DOHH2 (cell line): ENCODE measurements at regions not wholly inside any gene's neighbourhood (a gene's known extent, or its start where the extent isn't known, plus 50 kb on each side); places are given as distances from the start of the nearest gene placed in this dataset.

Experiments
- H3F3A ChIP-seq: fragments of 200-600 bp; sonication (generic), shearing (Covaris generic); 2 replicates; pipeline ENCODE4 v1.6.0; 2016; ENCODE audit warnings: antibody characterized with exemption, mild to moderate bottlenecking; ENCODE audit not compliant: control insufficient read depth, insufficient read depth
- H3K27ac ChIP-seq: fragments of 200-600 bp; sonication (generic); 2 replicates; pipeline ENCODE4 v1.5.1; 2014; ENCODE audit warnings: low read depth, mild to moderate bottlenecking, low read length, moderate library complexity
- H3K27me3 ChIP-seq: fragments of 200-600 bp; sonication (generic); 2 replicates; pipeline ENCODE4 v1.6.1; 2014; ENCODE audit warnings: mild to moderate bottlenecking, low read length, mixed read lengths; ENCODE audit not compliant: control insufficient read depth
- H3K36me3 ChIP-seq: fragments of 200-600 bp; sonication (generic); 2 replicates; pipeline ENCODE4 v1.6.1; 2014; ENCODE audit warnings: mild to moderate bottlenecking, low read length, moderate library complexity, mixed read lengths; ENCODE audit not compliant: control insufficient read depth
- H3K4me1 ChIP-seq: fragments of 200-600 bp; sonication (generic); 2 replicates; pipeline ENCODE4 v1.6.1; 2014; ENCODE audit warnings: mild to moderate bottlenecking, low read length, mixed read lengths; ENCODE audit not compliant: control insufficient read depth
- H3K4me2 ChIP-seq: fragments of 200-600 bp; sonication (generic); 2 replicates; pipeline ENCODE4 v1.6.0; 2014; ENCODE audit warnings: mild to moderate bottlenecking, low read length, moderate library complexity
- H3K4me3 ChIP-seq: fragments of 200-600 bp; sonication (generic); 2 replicates; pipeline ENCODE4 v1.5.1; 2014; ENCODE audit warnings: mild to moderate bottlenecking, low read length, mixed read lengths
- H3K79me2 ChIP-seq: fragments of 200-600 bp; sonication (generic); 2 replicates; pipeline ENCODE4 v1.6.1; 2014; ENCODE audit warnings: mild to moderate bottlenecking, low read length, mixed read lengths; ENCODE audit not compliant: control insufficient read depth
- H3K9me2 ChIP-seq: fragments of 200-600 bp; sonication (generic); replicated peaks from 2 replicates; pipeline ENCODE4 v1.6.1; 2014; ENCODE audit warnings: mild to moderate bottlenecking, low read length, mixed read lengths; ENCODE audit not compliant: control insufficient read depth
- H3K9me3 ChIP-seq: fragments of 200-600 bp; sonication (generic); 2 replicates; pipeline ENCODE4 v1.6.1; 2014; ENCODE audit warnings: antibody characterized with exemption, low read length, mixed read lengths; ENCODE audit not compliant: control insufficient read depth, insufficient read depth
- H4K20me1 ChIP-seq: fragments of 200-600 bp; sonication (generic); 2 replicates; pipeline ENCODE4 v1.6.0; 2014; ENCODE audit warnings: low read depth, mild to moderate bottlenecking, antibody characterized with exemption, low read length, moderate library complexity; ENCODE audit not compliant: control insufficient read depth, insufficient read depth
- CTCF ChIP-seq: fragments of 200-600 bp; sonication (generic); IDR thresholded peaks from one replicate; pipeline ENCODE4 v1.5.1; 2014; ENCODE audit warnings: antibody characterized with exemption, mild to moderate bottlenecking, low read depth, low read length; ENCODE audit not compliant: poor library complexity, severe bottlenecking
- EZH2phosphoT487 ChIP-seq: fragments of 200-600 bp; sonication (generic); IDR thresholded peaks from 2 replicates; pipeline ENCODE4 v1.6.1; 2017; ENCODE audit warnings: borderline replicate concordance, mild to moderate bottlenecking, antibody characterized with exemption, low read length, moderate library complexity, mixed read lengths

GRCh38 chr4:156663663-156664062 is 307.9 kb downstream of the PDGFC start:
- H3K27me3 ChIP-seq = no peaks in the 10 kb centered on the region
- H3K27ac ChIP-seq = no peak overlapping the region
- TF ChIP-seq CTCF = no peak
- TF ChIP-seq EZH2phosphoT487 = no peak
- H3K9me3 ChIP-seq = no peaks in the 10 kb centered on the region
- H4K20me1 ChIP-seq = no peaks in the 10 kb centered on the region
- no peaks in the 10 kb centered on the region for H3K4me1 ChIP-seq
- H3K36me3 ChIP-seq = no peaks in the 10 kb centered on the region
- no peak overlapping the region for H3K4me3 ChIP-seq
- H3K4me2 ChIP-seq = no peak overlapping the region
- H3F3A ChIP-seq = no peaks in the 10 kb centered on the region
- H3K79me2 ChIP-seq = no peaks in the 10 kb centered on the region
- no peaks in the 10 kb centered on the region for H3K9me2 ChIP-seq

GRCh38 chr4:156662921-156663320 is 308.7 kb downstream of the PDGFC start:
- H3K27ac ChIP-seq = no peak overlapping the region
- no peak overlapping the region for H3K4me3 ChIP-seq
- no peaks in the 10 kb centered on the region for H3K27me3 ChIP-seq
- no peaks in the 10 kb centered on the region for H4K20me1 ChIP-seq
- H3K79me2 ChIP-seq = no peaks in the 10 kb centered on the region
- TF ChIP-seq EZH2phosphoT487 (no peak), CTCF (no peak)
- no peaks in the 10 kb centered on the region for H3K9me2 ChIP-seq
- no peak overlapping the region for H3K4me2 ChIP-seq
- H3K36me3 ChIP-seq = no peaks in the 10 kb centered on the region
- no peaks in the 10 kb centered on the region for H3K9me3 ChIP-seq
- H3F3A ChIP-seq = no peaks in the 10 kb centered on the region
- no peaks in the 10 kb centered on the region for H3K4me1 ChIP-seq

- Histone ChIP-seq H4K20me1 (no peaks in the 10 kb centered on the region), H3K27ac (no peak overlapping the region), H3K27me3 (no peaks in the 10 kb centered on the region), H3K4me2 (no peak overlapping the region), H3K4me1 (no peaks in the 10 kb centered on the region), H3K9me3 (no peaks in the 10 kb centered on the region), H3K4me3 (no peak overlapping the region), H3K36me3 (no peaks in the 10 kb centered on the region), H3K9me2 (no peaks in the 10 kb centered on the region), H3K79me2 (no peaks in the 10 kb centered on the region), H3F3A (no peaks in the 10 kb centered on the region)
- TF ChIP-seq EZH2phosphoT487 (no peak), CTCF (no peak)
Measured at GRCh38 chr4:156661555-156661954, 310.0 kb downstream of the PDGFC start.

- no peaks in the 10 kb centered on the region for H4K20me1 ChIP-seq
- no peaks in the 10 kb centered on the region for H3K79me2 ChIP-seq
- TF ChIP-seq CTCF (no peak), EZH2phosphoT487 (no peak)
- H3F3A ChIP-seq = no peaks in the 10 kb centered on the region
- no peak overlapping the region for H3K4me2 ChIP-seq
- H3K9me3 ChIP-seq = no peaks in the 10 kb centered on the region
- H3K36me3 ChIP-seq = no peaks in the 10 kb centered on the region
- no peaks in the 10 kb centered on the region for H3K9me2 ChIP-seq
- no peaks in the 10 kb centered on the region for H3K27me3 ChIP-seq
- no peak overlapping the region for H3K27ac ChIP-seq
- H3K4me3 ChIP-seq = no peak overlapping the region
- H3K4me1 ChIP-seq = no peaks in the 10 kb centered on the region
Measured at GRCh38 chr4:156660465-156660864, 311.1 kb downstream of the PDGFC start.
